Cardiac fibroblast (primary cell): ENCODE measurements at regions not wholly inside any gene's neighbourhood (a gene's known extent, or its start where the extent isn't known, plus 50 kb on each side); places are given as distances from the start of the nearest gene placed in this dataset.

ENCODE experiments used
- DNase-seq, 2 donors: peaks; one replicate each; pipeline versions ENCODE4 v3.0.0 to v3.0.0-alpha.2; 2010; ENCODE audit warnings: low read depth in 2 of 2
- H3K4me3 ChIP-seq, 2 donors: replicated peaks in 1 of 2; 1 replicate in 1 of 2; 2 replicates in 1 of 2; pipeline ENCODE4 v1.5.1; 2011; ENCODE audit warnings: low read depth in 2 of 2, low read length in 2 of 2, mild to moderate bottlenecking in 2 of 2, moderate library complexity in 1 of 2
- TF ChIP-seq, protein P1 (sequence below): IDR thresholded peaks from one replicate; pipeline ENCODE4 v1.5.1; 2011; ENCODE audit warnings: low read depth, mild to moderate bottlenecking, low read length, inconsistent platforms

DNA sequence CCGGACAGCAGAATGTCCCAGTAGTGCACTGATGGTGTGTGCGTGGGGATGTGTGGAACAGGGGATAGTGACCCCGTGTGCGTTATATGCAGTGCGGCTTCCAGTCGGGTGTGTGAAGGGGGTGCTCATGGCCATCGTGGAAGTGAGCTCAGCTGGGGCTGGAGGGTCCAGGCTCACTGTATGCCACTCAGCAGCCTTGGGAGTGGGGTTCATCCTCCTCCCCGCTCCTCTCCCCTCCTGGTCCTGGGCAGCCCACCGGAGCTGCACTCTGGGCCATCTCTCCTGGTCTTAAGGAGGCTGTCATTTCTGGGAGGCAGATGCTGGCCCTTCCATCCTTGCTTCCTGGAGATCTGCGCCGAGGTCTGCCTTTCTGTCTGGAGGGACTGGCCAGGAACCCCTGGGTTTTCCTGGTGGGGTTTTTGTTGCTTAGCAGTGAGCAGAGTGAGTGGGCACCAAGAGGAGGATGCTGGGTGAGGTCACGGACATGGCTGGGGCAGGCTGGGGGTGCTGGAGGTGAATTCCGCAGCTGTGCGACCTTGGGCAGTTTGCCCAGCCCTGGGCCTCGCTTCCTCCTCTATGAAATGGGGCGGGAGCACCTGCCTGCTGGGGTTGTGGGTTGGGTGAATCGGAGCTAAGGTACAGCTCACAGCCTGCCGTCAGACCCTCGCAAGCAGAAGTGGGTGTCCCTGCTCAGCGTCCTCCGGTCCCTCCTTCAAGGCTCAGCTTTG is 164.1 kb downstream of the SEC14L1 start:
- TF ChIP-seq, protein P1, sequence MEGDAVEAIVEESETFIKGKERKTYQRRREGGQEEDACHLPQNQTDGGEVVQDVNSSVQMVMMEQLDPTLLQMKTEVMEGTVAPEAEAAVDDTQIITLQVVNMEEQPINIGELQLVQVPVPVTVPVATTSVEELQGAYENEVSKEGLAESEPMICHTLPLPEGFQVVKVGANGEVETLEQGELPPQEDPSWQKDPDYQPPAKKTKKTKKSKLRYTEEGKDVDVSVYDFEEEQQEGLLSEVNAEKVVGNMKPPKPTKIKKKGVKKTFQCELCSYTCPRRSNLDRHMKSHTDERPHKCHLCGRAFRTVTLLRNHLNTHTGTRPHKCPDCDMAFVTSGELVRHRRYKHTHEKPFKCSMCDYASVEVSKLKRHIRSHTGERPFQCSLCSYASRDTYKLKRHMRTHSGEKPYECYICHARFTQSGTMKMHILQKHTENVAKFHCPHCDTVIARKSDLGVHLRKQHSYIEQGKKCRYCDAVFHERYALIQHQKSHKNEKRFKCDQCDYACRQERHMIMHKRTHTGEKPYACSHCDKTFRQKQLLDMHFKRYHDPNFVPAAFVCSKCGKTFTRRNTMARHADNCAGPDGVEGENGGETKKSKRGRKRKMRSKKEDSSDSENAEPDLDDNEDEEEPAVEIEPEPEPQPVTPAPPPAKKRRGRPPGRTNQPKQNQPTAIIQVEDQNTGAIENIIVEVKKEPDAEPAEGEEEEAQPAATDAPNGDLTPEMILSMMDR, result no peak
- H3K4me3 ChIP-seq, result no peak overlapping the region
- DNase-seq, result no peak

DNA sequence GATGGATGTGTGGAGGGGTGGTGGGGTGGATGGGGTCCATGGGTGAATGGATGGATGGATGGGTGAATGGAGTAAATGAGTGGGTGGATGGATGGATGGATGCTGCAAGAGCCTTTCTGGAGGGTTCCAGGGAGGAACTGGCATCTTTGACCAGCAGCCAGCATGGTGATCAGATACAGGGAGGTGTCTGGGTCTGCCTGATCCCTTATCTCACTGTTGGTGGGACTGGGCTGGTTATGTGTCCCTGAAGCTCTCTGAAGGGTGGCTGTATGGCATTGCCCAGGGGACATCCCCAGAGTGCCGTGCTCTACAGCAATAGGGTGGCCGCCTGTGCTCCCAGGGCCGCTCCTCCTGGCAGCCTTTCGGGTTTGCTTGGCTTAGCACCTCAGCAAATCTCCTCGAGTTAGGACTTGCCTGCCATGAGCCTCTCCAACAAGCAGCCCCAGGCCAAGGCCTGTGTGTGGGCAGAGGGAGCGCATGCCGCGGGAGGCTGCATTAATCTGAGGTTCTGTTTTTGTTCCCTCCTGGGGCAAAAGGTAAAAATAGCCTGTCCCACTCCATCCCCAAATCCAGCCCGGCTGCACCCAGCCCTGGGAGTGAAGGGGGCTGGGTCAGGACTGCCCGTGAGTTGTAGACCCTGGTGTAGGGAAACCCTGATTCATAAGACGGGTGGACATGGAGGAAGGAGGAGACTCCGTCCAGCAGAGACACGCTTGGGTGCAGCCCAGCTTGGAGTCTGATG is 165.4 kb downstream of the SEC14L1 start:
- TF ChIP-seq, protein P1, result no peak
- no peak overlapping the region for H3K4me3 ChIP-seq
- DNase-seq, result no peak

DNA sequence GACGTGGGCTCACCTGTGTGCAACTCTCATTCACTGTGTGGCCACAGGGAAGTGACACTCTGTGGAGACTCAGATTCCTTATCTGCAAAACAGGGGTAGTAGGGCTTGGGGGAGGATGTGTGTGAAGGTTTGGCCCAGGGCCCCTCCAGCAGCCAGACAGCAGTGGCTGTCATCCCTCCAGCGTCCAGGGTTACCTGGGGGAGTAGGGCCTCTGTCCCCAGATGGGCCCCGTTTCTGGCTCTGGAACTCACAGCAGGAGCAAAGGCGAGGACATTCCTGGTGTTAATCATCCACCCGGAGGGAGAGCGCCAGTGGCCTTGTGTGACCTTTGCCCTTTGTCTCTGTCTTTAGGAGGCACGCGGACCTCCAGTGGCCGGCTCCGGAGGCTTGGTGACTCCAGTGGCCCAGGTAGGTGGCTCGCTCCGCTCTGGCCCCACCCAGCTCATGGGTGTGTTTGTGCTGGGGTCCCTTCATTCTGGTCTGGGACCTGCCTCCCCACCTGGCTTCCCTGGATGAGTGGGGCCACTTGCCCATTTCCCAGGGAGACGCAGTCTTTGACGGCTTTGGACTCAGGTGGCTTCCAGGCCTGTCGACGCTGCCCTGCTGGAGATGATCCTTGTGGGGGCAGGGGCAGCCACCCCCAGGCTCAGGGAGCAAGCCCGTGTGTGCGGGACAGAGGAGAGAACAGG is 166.2 kb downstream of the SEC14L1 start:
- TF ChIP-seq, protein P1, result no peak
- H3K4me3 ChIP-seq, result no peak overlapping the region
- no peak for DNase-seq

DNA sequence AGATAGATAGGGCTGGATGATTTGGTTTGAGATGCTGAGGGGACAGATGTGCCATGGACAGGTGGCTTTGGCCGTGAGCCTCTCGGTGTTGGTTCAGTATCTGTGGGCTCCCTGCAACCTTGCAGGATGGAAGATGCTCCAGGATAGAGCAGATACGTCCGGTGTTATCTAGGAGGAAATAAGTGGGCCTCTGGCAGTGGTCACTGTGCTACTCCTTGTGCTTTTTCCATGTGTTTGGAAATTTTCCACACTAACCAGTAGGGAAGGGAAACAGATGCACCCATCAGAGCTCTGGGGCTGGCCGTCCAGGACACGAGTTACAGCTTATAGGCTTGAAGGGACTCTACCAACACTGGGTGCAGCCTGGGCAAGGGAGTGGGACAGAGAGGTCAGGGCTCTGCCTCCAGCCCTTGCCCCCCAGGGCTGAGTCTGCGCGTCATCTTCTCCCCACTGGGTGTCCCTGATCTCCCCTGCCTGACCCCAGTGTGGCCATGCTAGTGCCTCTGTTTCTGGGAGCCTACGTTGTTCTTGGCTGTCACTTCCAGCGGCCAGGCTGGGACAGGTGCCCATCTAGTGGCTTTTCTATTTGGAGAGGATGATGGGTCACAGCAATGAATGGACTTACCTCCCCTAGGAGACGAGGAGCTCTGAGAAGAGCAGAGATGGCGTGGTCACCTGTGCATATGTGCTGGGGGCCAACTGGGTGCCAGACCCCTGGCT is 166.9 kb downstream of the SEC14L1 start:
- TF ChIP-seq, protein P1, result no peak
- DNase-seq, result no peak
- no peak overlapping the region for H3K4me3 ChIP-seq

DNA sequence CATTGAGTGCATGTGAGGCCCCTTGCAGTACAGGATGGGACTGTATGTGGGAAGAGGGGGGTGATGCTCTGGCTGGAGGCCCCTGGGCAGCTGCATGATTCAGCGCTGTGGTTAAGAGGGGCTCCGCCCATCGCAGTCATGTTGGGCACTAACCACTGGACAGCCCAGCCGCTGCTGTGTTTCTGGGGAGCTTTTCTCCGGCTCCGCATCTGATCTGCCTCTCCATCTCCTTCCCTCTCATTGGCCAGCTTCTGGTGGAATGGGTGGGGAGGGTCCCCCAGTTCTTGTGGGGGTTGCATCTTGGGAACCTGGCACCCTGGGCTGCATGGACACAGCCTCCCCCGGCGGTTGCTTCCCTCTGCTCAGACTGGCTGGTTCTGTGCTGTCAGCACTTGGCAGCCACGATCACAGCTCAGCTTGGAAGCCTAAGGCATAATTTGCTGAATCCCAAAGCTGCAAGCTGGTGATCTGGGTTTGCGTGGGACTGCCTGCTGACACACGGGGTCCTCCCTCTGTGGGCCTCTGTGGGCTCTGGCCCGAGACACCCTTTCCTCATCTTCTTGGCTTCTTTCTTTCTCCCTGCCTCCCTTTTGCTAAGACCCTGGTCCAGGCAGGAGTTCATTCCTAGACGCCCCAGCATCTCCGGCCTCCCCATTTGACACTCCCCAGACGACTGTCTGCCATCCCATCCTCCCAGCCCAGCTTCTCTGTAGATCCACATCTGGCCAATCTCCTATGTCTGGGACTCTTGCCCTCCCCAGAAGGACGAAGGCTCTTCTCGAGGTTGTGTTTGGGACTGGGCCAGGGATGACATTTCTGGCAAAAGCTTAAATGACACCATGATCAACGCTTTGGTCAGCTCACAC is 168.3 kb downstream of the SEC14L1 start:
- TF ChIP-seq, protein P1, result no peak
- DNase-seq, result peak; percentile 78 to 80
- H3K4me3 ChIP-seq, result no peak overlapping the region

DNA sequence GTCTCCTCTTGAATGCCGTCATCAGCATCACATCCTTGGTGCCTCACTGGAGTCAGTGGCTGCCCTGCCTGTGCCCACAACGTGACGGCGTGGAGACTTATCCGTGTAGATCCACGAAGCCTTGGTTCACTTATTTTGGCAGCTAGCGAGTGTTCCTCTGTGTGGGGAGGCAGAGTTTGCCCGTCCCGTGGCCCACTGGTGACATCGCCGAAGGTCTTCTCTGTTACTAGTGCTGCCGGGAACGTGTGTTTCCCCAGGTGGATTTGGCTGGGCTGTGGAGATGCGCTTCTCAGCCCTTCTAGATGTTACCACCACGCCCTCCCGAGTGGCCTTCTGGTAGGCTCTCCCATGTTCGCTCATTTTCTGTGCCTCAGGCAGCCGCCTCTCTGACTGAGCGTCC is 169.6 kb downstream of the SEC14L1 start:
- no peak for DNase-seq
- H3K4me3 ChIP-seq, result no peak overlapping the region
- TF ChIP-seq, protein P1, result no peak
